CD4-positive, alpha-beta T cell treated with Interleukin-12 subunit alpha and Interleukin-12 subunit beta, for 1 hour (primary cell): ENCODE measurements at regions not wholly inside any gene's neighbourhood (a gene's known extent, or its start where the extent isn't known, plus 50 kb on each side); places are given as distances from the start of the nearest gene placed in this dataset.

Experiments used
- DNase-seq: peaks from one replicate; pipeline ENCODE4 v3.0.0-alpha.2; 2020

DNA sequence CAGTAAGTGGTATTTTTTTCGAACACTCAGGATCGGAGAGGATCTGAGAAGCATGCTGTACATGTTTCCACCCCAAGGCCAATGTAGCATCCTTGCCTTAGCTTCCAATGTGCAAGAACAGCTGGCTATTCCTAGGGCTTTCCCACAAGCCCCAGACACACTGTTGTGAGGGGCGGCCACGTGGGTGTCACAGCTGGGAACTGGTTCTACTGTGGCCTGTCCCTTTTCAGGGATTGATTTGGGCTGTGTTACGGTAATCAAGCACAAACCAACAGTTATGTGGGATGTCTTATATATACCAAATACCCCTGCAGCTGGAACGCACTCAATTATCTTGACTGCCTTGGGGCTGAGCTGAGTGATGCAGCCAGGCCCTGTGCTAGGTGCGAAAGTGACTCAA is 116.3 kb upstream of the CXCR4 start:
- no peak for DNase-seq

DNA sequence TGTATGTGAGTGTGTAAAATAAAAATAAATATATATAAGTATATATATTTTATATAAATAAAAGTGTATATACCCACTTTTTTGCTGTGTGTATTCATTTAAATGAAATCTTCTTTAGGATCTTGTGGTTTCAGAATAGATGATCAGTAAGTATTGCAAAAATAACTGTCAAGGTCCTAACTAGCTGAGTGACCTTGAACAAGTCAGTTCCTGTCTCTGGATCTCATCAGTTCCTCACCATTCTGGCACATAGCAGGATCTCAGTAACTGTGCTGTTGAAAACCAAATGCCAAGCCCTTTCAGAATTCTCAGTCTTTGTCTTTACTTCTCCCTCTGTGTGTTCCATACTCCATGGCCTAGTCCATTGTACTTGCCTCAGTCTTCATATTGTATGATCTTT is 115.3 kb upstream of the CXCR4 start:
- DNase-seq, result no peak

DNA sequence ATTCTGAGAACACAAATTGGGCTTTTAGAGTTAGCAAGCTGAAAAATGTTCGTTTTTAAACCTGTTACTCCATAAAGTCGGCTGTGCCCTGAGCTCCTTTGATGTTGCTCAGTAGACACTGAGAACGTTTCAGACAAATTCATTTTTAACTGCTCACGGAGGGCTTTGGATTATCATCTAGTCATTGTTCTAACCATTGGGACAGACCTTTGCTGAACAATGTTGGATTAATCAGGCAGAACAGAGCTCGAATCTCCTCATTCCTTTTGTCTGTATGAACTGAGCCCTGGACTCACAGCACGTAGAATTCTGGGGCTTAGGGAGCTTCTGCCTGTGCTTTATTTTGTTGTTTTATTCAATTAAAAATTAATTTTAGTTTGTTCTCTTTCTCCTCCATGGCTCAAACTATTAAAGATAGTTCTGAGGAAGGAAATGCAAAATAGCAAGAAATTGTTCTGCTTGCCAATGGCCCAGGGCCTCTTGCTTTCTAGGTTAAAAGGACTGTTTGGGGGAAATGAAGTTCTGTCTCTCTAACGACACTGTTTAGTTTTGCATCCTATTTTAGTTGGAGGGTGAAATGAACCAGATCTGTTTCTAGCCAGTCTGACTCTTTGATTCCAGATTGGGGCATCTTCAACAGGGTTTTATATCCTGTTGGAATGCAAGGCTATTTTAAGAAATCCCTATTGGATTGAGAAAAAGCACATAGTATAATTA is 114.7 kb upstream of the CXCR4 start:
- no peak for DNase-seq

DNA sequence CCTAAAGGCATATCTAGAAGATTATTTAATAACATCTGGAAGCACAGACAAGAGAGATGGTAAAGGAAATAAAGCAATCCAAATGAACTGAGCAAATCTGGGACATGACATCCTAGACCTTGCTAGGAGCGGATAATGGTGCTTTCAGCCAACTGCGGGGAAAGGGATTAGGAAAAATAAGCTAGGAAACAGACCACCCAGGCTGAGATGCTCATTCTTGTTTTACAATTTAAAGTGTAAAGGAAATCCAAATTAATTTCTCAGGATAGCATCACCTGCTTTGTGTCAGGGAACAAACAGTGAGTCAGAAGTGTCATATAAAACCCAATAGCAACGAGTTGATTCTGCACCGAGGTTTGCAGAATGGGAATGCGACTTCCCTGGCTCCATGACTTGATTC is 112.5 kb upstream of the CXCR4 start:
- no peak for DNase-seq

DNA sequence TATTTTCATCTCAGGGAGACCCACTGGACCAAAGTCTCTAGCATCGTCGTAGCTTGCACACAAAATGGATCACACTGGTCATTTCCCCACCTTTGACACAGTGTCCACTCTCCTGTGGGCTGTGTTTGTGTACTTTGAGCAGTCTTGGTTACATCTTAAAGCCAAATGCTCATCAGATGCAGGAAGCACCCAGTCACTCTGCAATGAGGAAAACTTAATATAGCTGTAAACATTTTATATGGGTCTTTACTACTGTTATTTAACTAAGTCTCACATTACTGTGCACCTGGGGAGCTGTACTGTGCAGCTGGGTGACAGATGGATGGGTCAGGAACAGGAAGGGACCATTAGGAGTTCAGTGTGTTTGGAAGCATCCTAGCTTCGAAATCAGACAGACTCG is 109.0 kb upstream of the CXCR4 start:
- no peak for DNase-seq

DNA sequence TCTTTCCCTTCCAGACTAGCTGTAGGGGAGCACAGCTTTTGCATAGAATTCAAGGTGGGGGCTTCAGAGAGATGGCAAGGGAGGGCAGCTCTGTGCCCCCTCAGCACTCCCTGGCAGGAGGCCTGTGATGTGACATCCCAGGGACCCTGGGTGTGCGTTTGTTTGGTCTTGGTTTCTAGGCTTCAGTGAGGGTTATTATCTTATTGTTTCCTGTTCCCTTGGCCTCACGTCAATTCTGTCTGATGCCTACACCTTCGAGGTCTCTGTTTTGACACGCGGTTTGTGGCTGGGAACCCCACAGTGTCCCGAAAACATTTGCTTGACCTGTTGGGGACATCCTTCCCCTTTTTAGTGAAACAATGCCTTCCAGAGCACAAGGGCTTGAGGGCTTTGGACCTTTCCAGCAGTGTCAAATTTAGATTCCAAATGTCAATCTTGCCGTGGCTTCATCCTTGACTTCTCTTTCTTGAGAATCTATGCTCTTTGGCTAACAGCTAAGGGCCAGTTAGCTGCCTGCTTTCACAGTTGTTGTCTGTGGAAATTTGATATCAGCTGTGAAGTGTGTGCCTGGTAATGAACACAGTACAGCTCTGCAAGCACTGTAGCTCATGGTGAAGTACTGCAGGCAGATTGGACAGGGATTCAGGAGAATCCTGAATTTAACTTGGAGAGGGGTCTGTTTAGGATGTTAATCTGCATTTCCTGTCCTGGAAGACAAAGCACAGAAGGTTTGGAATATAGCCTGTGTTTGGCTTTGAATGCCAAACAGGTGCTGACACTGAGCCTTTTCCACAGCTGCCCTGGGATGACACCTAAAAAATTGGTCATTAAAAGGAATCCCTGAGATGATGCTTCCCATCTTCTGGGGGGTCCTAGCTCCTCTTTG is 108.2 kb upstream of the CXCR4 start:
- DNase-seq, result peak; percentile 53

DNA sequence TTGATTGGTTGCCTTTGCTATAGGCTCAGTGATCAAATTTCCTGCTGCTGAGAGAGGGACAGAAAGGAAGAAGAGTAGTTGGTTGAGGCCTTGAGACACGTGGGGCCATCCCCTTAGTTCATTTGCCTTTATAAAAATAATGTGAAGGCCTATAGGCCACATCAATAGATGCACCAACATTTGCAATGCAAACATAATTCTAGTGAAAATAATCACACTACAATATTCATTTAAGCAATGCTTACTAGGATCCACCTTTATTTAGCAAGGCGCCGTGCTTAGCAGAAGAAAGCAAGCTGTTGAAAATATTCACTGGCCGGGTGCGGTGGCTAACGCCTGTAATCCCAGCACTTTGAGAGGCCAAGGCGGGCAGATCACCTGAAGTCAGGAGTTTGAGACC is 105.3 kb upstream of the CXCR4 start:
- no peak for DNase-seq

DNA sequence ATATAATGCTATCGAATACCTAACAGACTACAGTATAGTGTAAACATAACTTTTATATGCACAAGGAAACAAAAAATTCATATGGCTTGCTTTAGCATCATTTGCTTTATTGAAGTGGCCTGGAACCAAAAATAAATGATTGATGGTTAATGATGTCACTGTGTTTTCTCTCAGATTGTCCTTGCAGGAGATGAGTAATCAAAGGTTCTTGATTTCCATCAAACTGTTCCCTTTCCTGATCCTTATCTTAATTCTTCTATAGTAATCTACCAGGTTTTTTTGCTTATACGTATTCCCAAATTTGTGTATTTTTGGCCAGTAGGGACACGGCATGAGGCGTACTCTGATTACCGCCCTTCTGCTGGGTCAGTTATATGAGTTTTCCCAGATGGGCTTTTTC is 104.9 kb upstream of the CXCR4 start:
- no peak for DNase-seq

DNA sequence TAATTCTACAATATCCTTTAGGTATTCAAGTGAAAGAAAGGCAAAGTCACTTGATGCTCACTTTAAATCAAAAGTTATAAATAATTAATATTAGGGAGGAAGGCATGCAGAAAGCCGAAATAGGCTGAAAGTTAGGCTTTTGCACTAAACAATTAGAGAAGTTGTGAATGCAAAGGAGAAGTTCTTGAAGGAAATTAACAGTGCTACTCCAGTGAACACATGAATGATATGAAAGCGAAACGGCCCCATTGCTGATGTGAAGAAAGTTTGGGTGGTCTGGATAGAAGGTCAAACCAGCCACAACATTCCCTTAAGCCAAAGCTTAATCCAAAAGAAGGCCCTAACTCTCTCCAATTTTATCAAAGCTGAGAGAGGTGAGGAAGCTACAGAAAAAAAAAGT is 103.1 kb upstream of the CXCR4 start:
- no peak for DNase-seq

DNA sequence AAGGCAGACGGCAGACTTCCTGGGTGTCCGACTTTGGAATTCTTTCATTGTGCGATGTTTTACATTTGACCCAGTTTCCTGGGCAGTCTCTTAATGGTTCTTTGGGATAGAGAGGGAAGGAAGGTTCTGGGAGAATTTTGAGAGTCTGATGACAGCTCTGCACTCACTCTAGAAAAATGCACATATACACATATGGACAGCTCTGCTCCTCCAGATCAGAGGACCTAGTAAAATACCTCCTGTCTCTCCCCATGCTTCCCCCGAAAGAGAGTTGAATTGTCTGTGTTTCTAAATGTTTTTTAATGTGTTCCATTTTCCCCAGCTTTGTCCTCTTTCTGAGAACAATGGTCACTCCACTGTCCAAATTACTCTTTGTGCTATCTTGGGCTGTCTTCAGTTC is 102.0 kb upstream of the CXCR4 start:
- DNase-seq, result no peak

DNA sequence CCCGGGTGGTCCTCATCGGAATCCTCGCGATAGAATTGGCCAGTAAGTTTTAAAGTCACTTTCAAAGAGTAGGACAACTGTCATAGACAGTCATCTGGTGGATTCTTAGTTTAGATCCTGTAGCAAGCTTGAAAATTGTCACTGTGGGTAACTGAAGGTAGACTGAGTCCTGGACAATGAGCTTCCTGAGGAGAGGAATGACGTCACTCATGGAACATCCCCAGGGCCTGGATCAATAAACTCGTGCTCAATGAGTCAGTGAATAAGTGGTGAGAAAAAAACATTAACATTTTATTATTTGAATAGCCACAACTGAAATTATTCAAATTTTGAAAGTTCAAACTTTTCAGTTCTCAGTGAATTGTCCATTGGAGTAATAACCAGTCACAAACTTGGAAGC is 101.4 kb upstream of the CXCR4 start:
- DNase-seq, result no peak

DNA sequence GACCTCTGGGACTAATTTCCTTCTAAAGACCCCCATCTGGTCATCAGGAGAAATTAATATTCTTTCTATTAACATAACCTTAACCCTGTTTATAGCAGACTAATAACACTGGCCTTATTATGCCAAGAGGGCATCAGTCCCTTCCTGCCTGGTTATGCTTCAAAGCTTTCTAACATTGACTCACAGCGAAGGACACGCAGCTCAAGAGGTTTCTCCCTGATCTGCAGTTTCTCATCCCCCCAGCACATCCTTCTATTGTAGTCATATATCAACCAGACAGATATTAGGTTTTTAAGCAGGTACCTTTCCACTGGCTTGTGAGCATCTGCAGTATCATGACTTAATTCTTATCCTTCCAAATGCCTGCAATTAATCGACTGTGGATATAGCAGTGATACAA is 100.0 kb upstream of the CXCR4 start:
- no peak for DNase-seq

DNA sequence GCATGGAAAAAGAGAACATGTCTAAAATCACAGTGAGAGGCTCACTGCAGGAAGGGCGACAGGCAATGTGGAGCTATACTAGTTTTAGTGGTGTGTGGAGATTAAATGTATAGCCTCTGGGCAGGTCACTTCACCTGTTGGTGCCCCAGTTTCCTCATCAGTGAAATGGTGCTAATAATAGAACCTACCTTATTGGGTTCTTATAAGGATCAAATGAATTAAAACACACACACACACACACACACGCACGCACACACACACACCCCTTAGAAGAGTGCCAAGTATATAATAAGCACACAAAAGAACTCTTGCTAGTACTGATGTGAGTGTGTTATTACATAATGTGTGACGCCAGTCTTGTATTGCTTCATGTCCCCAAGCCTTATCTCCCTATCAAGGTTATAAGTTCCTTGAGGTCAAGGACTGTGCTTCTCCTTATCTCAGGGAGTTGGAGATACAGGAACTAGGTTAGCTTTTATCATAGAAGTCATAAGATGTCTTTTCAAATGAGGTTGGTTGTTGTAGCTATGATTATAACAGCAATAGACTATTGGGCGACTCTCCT is 98.0 kb upstream of the CXCR4 start:
- DNase-seq, result no peak

DNA sequence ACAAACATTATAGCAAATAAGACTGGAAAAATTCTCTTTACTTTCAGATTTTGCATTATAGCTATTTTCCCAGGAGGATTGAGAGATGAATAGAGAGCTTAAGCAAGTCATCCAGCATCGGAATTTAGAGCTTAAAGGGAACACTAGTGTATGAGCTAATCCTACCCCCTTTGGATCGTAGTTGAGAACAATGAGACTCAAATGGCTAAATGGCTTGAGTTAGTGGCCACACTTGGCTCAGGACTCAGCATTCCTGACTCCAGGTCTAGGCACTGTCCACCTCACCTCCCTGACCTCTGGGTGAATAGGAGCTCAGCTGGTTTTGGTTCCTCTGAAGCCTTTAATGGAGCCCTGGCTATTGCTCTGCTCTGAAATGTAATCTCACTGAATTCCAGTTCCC is 97.5 kb upstream of the CXCR4 start:
- DNase-seq, result no peak

DNA sequence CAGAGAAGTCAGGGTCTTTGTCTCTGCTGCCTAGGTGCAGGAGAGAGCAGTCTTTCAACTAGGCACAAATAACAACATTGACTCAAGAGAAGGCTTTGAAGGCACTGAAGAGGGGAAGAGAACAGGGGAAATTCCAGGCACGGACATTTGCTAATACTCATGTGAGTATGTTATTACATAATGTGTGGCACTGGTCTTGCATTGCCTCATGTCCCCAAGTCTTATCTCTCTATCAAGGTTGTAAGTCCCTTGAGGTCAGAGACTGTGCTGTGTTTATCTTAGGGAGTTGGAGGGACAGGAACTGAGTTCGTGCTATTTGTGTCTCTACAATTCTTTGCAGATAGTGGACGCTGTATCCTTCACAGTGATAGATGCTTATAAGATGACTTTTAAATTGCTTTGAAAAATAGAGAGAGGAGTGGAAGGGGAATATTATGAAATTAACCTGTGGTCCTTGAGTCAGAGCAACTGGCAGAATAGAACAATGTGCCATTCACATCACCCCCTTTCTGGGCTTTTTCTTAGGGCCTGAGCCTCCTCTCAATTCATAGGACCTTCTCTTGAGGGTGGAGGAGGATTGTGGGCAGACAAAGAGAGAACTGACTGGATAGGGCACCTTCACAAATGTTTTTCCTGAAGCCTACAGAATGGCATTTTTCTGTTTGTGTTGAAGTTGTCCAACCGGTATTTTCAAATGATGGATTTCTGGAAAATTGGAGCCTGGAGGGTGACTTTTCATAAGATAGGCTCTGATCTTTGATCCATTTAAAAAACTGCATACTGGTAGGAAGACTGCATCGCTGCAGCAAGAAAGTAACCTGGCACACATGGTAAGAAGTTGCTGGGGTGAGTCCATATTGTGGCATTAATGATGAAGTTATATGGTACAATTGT is 96.6 kb upstream of the CXCR4 start:
- peak; percentile 12 for DNase-seq

DNA sequence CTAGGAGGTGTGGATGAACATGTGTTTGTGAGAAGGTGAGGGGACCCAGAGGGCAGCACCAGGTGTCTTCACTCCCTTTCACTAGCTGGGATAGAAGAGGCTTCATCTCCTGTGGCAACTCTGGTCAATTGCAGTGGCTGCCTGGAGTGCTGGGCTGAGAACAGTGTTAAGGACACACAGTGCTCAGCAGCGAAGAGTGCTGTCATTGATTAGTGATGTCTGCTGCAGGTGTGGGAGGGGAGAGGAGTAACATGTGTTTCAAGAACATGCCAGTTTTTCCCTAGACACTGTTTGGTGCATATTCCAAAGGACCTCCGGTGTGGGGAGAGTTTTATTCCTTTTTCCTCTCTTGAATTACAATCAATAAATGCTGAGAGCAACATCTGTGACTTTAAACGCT is 95.9 kb upstream of the CXCR4 start:
- no peak for DNase-seq

DNA sequence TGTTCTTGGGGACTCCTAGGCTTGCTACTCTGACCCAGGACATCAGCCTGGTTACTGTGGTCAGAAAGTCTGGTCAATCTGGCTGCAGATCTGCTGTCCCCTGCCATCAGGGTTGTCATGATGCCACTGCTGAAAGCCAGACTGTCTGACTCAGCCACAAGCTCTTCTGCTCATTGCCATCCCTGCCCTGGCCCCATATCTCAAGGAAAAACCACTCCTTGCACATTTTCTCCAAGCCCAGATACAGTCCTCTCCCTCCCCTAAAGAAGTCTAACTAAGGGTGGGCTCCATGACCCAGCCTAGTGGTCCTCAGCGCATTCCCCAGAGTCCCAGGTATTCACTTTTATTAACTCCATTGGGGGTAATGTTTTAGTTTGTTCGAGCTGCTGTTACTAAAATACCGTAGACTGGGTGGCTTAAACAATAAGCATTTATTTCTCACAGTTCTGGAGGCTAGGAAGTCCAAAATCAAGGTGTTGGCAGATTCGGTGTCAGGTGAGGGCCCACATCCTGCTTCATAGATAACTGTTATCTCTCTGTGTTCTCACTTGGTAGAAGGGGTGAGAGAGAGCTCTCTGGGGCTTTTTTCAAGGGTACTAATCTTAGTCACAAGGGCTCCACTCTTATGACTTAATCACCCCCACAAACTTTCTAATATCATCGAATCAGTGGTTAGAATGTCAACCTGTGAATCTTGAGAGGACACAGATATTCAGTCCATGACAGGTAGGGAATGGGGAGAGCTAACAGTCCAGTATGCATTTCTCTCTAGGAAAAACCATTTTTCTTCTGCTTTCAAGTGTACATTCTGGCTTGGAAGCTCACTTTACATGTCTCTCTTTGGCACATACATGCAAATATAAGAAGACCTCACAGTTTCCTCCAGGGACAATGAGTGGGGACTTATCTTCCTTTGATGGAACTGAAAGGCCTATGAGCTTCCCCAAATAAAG is 94.8 kb upstream of the CXCR4 start:
- DNase-seq, result peak; percentile 60

DNA sequence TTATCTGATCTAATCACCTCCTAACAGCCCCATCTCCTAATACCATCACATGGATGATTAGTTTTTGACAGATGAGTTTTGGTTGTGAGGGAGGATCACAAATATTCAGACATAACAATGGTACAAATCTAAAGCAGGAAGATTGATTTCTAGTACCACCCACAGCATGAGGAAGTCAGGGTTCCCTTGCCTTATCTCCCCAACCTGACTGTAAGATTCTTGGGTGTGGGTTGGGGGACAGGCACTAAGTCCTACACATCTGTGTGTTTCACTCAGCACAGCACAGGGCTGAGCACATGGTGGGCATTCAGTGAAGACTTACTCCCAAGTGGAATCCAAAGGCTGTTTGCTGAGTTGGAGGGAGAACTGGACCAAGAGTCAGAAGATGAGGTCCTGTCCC is 93.8 kb upstream of the CXCR4 start:
- no peak for DNase-seq

DNA sequence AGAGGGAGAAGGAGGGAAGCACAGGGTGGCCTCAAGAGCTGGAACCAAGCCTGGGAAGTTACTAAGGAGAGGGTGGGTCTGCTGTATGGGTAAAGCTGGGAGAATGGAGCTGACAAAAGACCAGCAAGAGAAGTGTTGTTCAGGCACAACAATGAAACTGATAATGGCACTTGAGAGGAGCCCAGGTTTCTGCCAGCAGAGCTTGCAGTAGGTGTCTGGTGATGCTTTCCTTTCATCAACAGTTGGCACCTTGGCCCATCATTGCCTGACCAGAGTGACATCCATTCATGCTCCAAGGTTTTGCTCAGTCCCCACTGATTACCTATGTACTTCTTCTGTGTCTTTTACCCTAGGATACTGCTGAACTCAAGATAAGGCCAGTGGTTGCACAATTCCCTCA is 92.9 kb upstream of the CXCR4 start:
- no peak for DNase-seq

DNA sequence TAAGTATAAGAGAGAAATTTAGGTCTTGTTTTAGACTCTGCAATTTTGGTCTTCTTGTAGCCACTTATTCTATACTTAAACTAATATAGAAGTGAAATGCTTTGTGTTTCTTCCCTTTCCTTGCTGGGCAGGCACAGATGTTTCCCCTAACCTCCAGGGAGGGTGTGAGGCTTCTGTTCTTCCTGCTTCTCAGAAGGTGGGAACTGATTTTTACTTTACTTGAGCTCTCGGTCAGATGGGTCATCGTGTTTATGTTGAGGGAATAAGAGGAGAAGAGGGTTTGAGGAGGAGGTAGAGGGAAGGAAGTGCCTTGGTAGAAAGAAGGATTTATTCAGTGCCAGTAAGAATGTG is 92.5 kb upstream of the CXCR4 start:
- DNase-seq, result no peak

DNA sequence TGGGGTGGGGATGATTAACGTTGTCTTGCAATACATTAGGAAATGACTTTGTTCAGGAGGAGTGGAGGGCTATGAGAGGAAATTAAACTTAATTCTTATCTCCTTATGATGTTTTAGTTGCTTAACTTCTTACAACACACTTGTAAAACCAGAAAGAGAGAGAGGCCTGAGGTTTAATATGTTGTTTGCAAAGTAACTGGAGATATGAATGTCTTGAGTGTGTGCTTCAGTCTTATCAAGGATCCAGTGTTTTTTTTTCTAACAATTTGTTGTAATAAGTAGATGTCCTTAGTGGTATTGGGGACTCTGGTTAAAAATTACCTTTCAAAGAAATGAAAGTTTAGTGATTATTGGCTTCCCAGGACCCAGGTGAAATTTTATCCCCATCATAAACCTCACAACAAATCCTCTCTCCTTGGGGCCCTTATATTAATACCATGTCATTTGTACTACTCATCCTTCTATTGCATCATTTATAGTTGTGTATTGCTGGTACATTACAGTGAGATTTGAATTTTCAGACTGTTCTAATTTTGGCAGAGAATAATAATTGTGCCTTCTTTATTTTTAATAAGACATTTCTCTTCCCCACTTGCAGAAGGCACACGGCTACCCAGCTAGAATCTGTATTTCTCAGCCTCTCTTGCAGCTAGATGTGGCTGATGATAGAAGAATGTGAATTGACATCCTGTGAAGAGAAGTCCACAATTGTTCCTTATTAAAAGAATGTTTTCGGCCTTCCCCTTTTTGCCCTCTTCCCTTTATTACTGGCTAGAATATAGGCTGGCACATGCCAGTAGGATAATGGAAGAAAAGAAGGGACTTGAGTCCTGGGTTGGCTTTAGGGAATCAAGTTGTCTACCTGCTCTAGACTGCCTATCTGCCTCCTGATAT is 91.9 kb upstream of the CXCR4 start:
- DNase-seq, result no peak
